NCI-H2081 treated with DMSO at 0.1 percent for 48 hours (cell line): ENCODE measurements at regions not wholly inside any gene's neighbourhood (a gene's known extent, or its start where the extent isn't known, plus 50 kb on each side); places are given as distances from the start of the nearest gene placed in this dataset.
"Not testable (repeated sequence)": the region's sequence is repeated elsewhere in the genome, so short reads cannot be mapped to it uniquely, and the experiment has no call there.

Experiments used
- DNase-seq: peaks from one replicate; lab custom pipeline; 2025; lab: John Stamatoyannopoulos, UW

DNA sequence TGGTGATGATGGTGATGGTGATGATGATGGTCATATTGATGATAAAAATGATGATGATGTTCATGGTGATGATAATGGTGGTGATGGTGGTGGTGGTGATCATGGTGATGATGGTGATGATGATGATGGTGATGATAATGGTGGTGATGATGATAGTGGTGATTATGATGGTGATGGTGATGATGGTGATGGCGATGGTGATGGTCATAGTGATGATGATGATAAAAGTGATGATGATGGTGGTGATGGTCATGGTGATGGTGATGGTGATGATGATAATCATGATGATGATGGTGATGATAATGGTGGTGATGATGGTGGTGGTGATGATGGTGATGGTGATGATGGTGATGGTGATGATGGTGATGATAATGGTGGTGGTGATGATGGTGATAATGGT lies 478.7 kb downstream of the TYW1 start:
- no peak for DNase-seq

DNA sequence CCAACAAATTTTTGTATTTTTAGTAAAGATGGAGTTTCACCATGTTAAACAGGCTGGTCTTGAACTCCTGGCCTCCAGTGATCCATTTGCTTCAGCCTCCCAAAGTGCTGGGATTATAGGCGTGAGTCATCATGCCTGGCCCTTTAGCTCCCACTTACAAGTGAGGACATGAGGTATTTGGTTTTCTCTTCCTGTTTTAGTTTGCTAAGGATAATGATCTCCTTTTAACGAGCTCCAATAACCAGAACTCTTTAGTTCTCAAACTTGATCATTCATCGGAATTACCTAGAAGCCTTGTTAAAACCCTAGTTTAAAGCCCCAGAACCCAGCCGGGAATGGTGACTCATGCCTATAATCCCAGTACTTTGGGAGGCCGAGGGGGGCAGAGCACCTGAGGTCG lies 481.4 kb downstream of the TYW1 start:
- no peak for DNase-seq

DNA sequence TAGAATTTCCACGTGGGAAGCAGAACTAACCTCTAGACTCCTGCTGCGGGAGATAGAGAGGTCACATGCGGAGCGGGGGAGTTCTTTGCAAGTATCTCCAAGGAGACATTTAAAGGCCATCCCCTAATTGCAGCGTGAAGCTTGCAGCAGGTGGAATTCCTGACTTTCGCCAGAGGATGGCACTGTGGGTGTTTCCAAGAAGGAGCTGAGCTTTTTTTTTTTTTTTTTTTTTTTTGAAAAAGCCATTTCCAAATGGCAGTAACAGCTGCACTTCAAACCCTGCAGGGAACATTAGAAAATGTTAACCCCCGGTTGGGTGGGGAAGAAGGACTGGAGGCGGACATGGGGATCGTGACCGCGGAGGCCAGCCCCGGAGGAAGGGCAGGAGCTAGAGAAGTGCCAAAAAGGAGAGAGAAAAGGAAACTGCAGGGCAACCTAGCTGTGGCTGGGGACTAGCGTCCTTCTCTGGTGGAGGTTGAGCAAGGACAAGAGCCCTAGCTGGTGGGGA lies 487.7 kb downstream of the TYW1 start:
- peak; percentile 39 for DNase-seq

DNA sequence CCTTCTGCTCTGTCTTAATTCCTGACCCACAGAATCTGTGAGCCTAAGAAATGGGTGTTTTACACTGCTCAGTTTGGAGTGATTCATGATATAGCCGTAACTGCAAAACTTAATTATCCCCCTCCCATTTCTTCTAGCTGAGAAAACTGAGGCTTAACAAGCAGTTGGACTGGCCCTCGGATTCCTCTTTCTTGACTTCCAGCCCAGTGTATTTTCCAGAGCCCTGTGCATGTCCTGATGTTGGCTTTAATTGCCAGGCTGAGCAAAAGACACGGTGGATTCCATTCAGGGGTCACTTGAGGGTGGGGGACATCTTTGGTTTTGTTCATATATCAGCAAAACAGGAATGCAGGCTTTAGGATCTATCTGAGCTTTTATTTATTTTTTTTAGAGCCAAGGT lies 489.8 kb downstream of the TYW1 start:
- no peak for DNase-seq

DNA sequence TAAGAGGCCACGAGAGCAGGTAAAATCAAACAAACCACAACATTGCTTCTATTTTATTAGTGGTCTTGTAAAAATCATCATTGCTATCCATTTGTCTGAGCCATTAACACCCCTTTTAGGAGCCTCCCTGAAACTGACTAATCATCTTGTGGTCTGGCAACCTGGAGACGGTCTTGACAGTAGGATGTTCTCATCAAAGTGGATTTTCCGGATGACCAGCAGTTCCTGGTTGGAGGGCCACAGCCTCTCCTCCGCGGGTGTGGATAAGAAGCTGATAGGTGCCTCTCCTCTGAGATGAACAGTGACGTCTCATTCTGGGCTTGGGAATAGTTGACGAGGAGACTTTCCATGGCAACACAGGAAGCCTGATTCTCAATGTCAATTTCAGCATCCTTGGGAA lies 490.7 kb downstream of the TYW1 start:
- DNase-seq, result no peak

DNA sequence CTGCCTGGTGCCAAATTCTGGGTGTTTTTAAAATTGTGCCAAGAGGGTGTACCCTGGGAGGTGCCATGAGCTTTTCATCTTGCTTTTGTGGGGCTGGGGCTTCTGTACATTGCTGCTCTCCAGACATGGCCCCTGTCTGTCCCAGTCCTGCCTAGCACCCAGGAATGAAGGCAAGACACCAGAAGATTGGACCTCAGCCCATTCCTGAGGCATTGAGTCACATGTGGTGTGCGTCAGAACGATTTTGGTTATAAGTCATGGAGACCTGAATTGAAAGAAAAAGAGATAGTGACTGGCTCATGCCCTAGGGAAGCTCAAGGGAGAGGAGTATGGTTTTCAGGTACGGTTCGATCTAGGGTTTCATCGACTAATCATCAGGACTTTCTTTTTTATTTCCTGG lies 493.2 kb downstream of the TYW1 start:
- DNase-seq, result no peak

DNA sequence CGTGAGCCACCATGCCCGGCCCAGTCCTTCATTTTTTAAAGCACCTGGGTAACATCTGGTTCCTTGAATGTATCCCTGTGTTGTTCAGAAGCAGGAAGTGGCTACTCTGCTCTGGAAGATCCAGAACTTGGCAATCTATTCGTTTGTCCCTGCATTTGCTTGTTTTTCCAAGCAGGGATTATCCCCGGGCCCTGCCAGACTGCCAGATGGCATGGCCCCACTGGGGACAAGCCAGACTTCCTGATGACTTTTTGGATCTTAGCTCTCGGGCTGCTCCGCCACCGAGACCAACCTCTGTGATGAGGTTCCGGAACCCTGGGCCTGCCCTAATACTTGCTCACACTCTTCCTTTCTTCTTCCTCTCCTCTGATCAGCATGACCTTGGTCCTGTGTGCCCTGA lies 496.7 kb downstream of the TYW1 start:
- DNase-seq, result no peak

DNA sequence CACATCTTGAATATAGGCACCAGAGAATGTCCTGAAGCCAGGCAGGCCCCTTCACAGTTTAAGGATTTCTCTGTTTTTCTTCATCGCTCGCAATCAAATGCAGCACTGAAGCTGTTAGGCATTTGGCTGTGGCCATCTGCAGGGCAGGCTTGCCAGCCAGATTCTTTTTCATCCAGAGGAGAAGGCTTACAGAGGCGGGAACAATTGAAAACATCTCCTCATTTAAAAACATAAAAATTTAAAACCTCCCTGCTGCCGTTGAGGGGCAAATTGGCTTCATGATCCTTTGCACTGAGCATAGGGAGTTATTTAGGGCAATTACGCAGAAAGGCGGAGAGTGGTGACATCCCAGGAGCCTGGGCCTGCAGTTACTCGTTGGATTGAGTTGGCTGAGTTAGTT lies 500.0 kb downstream of the TYW1 start:
- DNase-seq, result no peak

DNA sequence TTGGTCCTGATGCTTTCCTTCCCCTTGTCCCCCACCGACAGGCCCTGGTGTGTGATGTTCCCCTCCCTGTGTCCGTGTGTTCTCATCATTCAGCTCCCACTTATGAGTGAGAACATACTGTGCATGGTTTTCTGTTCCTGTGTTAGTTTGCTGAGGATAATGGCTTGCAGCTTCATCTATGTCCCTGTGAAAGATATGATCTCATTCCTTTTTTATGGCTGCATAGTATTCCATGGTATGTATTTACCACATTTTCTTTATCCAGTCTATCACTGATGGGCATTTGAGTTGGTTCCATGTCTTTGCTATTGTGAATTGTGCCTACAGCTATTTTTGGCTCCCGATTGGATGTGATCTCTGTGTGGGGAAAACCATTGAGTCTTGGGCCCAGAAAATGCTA lies 501.3 kb downstream of the TYW1 start:
- not testable (repeated sequence) for DNase-seq

DNA sequence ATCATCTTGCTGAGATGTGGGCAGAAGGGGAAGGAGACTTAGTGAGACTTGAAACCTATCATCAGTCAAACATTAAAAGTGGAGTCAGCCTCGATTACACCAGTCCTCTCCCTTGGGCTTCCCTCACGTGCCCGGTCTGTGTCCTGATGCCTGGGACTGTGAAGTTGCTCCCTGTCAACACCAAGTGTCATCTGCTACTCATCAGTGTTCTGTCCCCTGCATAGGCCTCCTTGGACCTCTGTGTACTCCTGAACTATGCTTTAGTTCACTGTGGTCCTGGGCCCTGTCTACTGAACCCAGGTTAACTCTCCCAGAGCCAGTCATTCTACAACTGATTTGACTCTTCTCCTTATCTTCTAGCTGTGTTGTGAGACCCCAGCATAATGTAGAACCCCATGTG lies 506.3 kb downstream of the TYW1 start:
- DNase-seq, result no peak

DNA sequence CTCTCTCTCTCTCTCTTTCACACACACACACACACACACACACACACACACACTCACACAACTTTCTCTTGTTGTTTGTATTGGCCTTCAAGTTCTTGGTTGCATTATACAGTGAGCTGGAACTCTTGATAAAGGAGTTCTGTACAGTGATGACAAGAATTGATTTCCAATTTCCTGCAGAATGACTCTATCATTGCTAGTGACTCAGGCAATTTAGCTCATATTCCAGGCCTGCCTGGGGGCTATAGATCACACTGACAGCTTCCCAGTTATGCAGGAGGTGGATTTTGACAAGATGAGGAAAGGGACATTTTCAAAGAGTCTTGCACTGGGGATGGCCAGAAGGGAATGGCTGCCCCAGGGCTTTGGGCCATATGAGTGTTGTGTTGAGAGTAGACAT lies 508.8 kb downstream of the TYW1 start:
- no peak for DNase-seq

DNA sequence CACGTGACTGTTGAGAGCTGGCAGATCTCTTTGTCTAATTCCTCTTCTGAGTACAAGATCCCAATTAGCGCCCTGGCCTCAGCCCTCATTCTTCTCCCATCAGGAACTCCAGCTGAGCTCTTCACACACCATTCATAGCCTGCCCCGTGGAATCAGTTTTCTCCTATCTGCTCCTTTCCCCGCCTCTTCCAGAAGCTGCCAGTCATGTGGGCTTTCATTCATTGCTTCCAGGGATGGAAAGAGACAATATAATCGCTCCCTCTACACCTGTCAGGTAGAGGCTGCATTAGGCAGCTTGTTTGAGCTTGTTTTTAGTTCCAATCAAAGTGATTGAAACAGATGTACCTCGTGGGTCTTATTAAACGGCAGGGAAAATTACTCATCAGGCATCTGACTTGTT lies 515.8 kb downstream of the TYW1 start:
- no peak for DNase-seq

DNA sequence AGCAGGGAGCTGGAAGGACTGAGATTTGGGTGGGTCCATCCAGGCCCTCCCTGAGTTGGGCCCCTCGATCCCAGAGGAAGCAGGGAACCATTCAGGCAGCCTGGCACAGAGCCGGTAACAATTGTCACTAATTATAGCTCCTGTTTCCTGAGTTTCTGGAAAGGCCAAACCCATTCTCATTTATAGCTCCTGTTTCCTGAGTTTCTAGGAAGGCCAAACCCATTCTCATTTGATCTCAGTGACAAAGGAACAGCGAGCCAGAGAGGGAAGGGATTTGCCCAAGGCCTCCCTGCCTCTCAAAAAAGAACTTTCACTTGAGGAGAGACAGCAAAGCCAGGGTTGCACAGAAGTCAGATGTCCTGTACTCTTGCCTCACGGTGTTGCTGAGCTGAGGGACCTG lies 521.9 kb downstream of the TYW1 start:
- peak; percentile 88 for DNase-seq

DNA sequence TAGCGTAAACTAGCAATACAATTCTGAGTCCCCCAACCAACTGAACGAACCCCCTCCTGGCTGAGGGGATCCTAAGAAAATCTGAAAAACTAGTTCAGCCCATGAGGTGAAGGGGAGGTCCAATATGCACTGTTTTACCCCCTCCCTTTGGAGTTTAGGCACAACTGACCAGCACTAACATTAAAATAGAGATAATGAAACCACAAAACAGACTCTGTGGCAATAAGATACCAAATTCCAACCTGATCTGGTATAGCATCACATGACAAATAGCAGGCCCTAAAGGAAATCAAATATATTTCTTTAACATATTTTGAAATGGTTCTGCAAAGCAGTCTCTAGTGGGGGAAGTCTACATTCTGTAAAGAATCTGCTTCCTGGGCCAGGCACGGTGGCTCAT lies 522.5 kb downstream of the TYW1 start:
- DNase-seq, result no peak

DNA sequence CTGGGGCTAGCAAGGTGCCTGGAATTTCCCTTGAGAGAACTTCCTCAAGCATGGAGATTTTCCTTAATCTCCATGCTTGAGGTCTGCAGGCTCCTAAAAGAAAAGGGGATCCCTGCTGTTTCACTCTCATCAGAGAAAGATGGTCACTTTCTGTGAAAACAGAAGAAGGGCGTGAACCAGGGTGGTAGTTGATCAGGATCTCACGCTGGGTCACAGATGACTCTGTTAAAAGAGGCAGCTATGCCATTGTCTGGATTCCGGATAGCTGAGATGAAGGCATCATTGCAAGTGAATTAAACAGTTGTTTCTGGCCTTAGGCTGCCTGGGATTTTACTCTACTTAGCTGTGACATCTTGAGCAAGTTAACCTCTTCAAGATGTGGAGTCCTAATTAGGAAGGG lies 525.9 kb downstream of the TYW1 start:
- DNase-seq, result no peak

DNA sequence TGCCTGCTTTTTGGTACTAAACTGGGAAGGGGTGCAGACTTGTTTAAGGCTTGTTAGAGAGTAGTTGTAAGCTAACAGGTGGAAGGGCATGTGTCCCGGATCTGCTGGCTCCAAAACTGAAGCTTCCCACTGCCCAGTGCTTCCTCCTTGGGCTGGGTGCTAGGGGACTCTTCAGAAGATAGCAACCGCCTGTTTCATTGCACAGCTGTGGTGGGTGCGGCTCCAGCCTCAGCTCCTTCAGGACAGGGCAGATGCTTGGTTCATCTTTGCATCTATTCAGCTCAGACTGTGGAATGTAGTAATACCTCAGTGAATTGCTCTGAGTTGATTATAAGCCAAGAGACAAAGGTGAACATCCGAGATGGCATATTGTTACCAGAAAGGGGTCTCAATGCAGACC lies 527.1 kb downstream of the TYW1 start:
- no peak for DNase-seq

DNA sequence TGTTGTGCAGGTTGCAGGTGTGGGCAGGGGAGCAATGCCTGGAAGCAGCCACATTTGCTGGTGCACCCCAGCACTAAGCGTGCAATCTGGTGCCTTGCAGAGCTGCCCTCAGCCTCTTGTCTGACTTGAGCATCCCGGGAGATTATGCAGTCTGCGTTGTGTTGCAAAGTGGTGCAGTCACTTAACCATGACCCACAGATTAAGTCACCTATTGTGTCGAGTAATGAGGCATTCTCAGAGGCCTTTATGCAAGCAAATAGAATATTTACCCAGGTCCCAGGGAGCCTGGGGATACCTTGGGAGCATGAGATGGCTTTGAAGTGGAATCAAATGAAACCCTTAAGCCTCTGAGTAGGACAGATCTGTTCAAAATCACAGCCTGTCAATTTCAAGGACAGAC lies 529.0 kb downstream of the TYW1 start:
- DNase-seq, result peak; percentile 38

DNA sequence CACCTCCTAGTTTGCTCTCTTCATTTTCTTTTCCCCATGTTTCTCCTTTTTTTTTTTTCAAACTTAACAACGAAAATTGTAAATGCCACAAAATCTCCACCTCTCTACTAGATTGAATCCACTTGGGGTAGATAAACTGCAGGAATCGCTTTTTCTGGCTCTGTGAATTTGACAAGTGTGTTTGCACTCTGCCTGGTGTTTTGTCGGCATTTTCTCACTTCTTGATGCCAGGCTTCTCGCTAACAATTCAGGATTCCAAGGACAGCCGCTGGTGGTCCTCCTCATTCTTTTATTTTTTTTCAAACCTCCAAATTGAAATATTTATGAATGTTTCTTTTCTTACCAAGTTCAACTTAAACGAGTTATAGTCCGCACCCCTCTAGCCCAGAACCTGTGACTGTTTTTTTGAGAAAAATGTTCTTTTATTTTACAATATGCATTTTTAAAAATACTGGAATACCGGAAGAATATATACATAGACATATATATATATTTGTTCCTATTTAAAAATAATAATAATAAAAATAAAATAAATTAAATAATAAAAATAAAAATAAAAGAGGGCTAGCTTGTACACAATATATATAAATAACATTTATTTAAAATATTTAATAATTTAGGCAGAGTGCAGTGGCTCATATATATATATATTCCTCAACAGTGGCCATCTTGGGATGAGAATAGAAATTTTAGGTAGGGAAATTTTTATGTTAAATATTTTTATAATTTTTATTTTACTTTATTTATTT lies 538.8 kb downstream of the TYW1 start:
- no peak for DNase-seq

DNA sequence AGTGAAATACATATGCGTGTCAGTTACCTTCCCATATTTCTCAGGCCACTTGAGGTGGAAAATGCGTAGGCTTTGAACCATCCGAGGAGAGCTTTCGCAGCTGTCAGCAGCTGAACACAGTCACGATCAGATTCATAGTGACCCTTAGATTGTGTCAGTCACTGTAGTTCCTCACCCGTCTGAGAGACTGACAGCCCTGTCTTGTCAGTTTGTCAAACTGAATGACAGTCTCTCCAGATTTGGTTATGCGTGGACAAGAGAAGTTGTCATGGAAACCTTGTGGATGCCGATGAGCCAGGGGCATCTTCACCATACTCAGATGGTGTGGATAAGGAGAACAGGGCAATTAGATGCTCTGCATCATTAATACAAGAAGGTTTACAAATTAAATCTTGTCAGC lies 546.3 kb downstream of the TYW1 start:
- no peak for DNase-seq

DNA sequence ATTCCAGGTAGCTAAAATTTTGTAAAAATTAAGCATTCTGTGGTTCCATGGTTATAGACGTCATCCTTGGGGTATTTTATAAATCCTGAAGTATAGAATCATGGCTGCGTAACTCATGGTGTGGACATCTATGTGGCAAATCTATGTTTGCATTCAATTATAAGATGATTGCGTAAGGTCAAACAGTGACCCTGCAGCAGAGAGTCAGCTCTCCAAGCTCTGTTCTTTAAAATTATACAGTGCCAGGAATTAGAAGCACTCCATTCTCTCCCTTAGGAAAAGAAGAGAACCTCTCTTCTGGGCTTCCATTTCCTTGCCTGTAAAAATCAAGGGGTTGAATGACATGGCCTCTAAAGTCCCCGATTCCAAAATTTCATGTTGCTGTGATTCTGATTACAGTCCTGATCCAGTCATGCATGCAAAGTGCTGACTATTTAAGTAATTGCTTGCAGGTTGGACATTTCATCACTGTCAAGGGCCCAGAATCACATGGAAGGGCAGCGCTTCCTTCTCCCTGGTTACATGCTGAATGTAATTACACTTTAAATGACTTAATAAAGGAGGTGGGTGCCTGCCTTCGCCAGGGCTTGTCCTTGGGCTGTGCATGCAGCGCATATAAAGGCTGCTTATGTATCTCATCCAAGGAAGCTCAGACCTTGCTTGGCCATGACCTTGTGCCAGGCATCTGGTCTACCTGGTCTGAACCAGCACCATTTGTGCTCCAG lies 550.7 kb downstream of the TYW1 start:
- DNase-seq, result no peak

DNA sequence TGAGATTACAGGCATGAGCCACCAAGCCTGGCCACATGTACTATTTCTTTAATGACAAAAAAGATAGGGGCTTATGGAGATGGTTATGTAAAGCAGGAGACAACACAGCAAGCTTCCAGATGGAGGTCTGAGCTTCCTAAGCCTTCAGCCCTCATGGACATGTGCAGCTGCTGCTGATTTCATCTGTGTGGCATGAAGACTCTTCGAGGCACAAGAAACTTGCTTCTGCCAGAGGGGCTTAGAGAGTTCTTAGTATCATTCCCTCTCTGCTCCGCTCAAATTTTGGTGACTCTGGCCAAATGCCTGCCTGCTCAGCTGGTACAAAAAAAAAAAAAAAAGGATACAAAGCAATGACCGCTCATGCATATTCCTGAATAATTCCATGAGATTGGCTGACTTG lies 552.5 kb downstream of the TYW1 start:
- DNase-seq, result no peak

DNA sequence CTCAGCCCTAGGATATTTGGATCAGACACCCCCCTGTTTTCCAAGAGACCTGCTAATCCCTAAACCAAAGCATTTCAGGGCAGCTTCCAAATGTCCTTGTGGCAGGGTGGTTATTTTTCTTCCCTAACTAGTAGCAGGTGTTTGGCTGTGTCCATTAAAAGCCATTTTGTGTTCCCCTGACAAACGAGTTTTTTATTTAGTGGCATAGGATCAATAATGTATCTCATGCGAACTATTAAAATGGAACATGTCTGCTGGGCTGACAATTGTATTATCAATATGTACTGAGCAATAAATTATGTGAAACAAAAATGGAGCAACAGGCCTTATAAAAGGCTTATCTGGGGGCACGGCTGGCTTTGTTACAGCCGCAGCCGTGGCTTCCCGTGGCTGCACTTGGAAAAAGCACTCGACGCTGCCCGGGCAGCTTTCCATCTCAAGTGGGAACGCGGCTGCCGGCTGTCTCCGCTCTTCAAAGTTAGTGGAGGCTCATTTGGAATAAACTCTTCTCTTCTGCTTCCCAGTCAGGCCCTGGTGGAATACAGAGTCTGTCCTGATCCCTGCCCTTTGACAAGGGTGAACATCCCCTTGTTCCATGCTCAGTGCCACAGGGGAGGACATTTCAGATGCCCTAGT lies 554.3 kb downstream of the TYW1 start:
- DNase-seq, result peak; percentile 21

DNA sequence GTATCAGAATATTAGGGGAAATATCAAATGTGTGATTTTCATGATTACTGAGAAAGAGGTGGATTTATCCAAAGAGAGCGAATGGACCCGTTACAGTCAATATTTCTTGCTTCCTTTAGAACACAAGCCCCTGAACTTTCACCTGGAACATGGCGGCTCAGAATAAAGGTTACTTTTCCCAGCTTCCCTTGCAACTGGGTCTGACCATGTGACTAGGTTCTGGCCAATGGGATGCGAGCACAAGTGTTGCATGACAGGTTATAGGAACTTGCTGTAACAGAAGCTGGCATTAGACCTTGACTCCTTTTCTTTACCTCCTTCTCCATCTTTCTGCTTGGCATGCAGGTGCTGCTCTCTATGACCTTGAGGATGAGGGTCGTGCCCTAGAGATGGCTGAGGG lies 556.1 kb downstream of the TYW1 start:
- DNase-seq, result no peak
